NCI-H128 (cell line): ENCODE measurements at regions not wholly inside any gene's neighbourhood (a gene's known extent, or its start where the extent isn't known, plus 50 kb on each side); places are given as distances from the start of the nearest gene placed in this dataset.

Experiments
- DNase-seq: peaks from one replicate; lab custom pipeline; 2025; ENCODE audit not compliant: unreplicated experiment; lab: John Stamatoyannopoulos, UW

- DNase-seq, result no peak
Observed at GRCh38 chr7:68491523-68492358, 1106.5 kb upstream of the AUTS2 start.

GRCh38 chr7:68492359-68492690 is 1106.0 kb upstream of the AUTS2 start:
- no peak for DNase-seq

- no peak for DNase-seq
Observed at GRCh38 chr7:68503400-68503799, 1094.9 kb upstream of the AUTS2 start.

GRCh38 chr7:68504716-68505115 is 1093.6 kb upstream of the AUTS2 start:
- DNase-seq, result no peak

GRCh38 chr7:68505721-68506120 is 1092.6 kb upstream of the AUTS2 start:
- no peak for DNase-seq

- no peak for DNase-seq
Observed at GRCh38 chr7:68507668-68508067, 1090.6 kb upstream of the AUTS2 start.

GRCh38 chr7:68509054-68509453 is 1089.2 kb upstream of the AUTS2 start:
- no peak for DNase-seq

- DNase-seq, result no peak
Observed at GRCh38 chr7:68509603-68510002, 1088.7 kb upstream of the AUTS2 start.

GRCh38 chr7:68511281-68511680 is 1087.0 kb upstream of the AUTS2 start:
- no peak for DNase-seq

- DNase-seq, result no peak
Observed at GRCh38 chr7:68512466-68512865, 1085.8 kb upstream of the AUTS2 start.

- no peak for DNase-seq
Observed at GRCh38 chr7:68518060-68518459, 1080.2 kb upstream of the AUTS2 start.

GRCh38 chr7:68524126-68524525 is 1074.1 kb upstream of the AUTS2 start:
- no peak for DNase-seq

GRCh38 chr7:68529221-68529620 is 1069.1 kb upstream of the AUTS2 start:
- no peak for DNase-seq

- DNase-seq, result no peak
Observed at GRCh38 chr7:68535266-68535665, 1063.0 kb upstream of the AUTS2 start.

- DNase-seq, result no peak
Observed at GRCh38 chr7:68537051-68537773, 1061.1 kb upstream of the AUTS2 start.

- no peak for DNase-seq
Observed at GRCh38 chr7:68537774-68538071, 1060.6 kb upstream of the AUTS2 start.

GRCh38 chr7:68542831-68543230 is 1055.4 kb upstream of the AUTS2 start:
- DNase-seq, result no peak

GRCh38 chr7:68544851-68545250 is 1053.4 kb upstream of the AUTS2 start:
- no peak for DNase-seq

- DNase-seq, result no peak
Observed at GRCh38 chr7:68547181-68547580, 1051.1 kb upstream of the AUTS2 start.

- no peak for DNase-seq
Observed at GRCh38 chr7:68547799-68548198, 1050.5 kb upstream of the AUTS2 start.

GRCh38 chr7:68550027-68550426 is 1048.2 kb upstream of the AUTS2 start:
- DNase-seq, result no peak

- DNase-seq, result no peak
Observed at GRCh38 chr7:68550635-68551034, 1047.6 kb upstream of the AUTS2 start.

- no peak for DNase-seq
Observed at GRCh38 chr7:68556537-68556936, 1041.7 kb upstream of the AUTS2 start.
